Epithelial cell of esophagus (primary cell): ENCODE measurements at regions not wholly inside any gene's neighbourhood (a gene's known extent, or its start where the extent isn't known, plus 50 kb on each side); places are given as distances from the start of the nearest gene placed in this dataset.
"Not testable (repeated sequence)": the region's sequence is repeated elsewhere in the genome, so short reads cannot be mapped to it uniquely, and the experiment has no call there.

Experiments
- DNase-seq: peaks from one replicate; pipeline ENCODE4 v3.0.0; 2010; ENCODE audit warnings: low read depth
- H3K4me3 ChIP-seq: 2 replicates; pipeline ENCODE4 v1.5.1; 2011; ENCODE audit warnings: mild to moderate bottlenecking, low read length, control low read depth
- TF ChIP-seq, protein P1 (sequence below): IDR thresholded peaks from 2 replicates; pipeline ENCODE4 v1.5.1; 2011; ENCODE audit warnings: low read depth, mild to moderate bottlenecking, low read length, control low read depth, inconsistent platforms; ENCODE audit not compliant: insufficient read depth; ENCODE audit errors: missing control alignments

DNA sequence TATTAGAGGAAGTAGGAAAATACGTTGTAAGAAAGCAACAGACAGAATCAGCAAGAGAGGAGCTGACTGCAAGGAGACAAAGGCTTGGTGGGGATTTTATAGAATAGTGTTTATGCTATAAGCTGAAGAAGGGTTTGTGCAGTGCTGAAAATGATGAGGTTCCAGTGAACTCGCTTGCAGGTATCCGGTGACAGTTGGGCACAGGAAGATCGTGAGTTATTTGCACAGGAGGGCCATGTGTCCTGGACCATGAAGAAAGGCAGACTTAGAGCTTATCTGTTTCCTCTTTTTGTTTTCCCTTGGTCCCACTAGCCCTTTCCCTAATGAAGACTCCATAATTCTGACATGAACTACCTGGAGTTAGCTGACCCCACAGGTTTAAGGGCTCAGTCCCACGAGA lies 61.4 kb downstream of the NXNL2 start:
- TF ChIP-seq, protein P1, sequence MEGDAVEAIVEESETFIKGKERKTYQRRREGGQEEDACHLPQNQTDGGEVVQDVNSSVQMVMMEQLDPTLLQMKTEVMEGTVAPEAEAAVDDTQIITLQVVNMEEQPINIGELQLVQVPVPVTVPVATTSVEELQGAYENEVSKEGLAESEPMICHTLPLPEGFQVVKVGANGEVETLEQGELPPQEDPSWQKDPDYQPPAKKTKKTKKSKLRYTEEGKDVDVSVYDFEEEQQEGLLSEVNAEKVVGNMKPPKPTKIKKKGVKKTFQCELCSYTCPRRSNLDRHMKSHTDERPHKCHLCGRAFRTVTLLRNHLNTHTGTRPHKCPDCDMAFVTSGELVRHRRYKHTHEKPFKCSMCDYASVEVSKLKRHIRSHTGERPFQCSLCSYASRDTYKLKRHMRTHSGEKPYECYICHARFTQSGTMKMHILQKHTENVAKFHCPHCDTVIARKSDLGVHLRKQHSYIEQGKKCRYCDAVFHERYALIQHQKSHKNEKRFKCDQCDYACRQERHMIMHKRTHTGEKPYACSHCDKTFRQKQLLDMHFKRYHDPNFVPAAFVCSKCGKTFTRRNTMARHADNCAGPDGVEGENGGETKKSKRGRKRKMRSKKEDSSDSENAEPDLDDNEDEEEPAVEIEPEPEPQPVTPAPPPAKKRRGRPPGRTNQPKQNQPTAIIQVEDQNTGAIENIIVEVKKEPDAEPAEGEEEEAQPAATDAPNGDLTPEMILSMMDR: no peak
- H3K4me3 ChIP-seq: no peak overlapping the region
- no peak for DNase-seq

DNA sequence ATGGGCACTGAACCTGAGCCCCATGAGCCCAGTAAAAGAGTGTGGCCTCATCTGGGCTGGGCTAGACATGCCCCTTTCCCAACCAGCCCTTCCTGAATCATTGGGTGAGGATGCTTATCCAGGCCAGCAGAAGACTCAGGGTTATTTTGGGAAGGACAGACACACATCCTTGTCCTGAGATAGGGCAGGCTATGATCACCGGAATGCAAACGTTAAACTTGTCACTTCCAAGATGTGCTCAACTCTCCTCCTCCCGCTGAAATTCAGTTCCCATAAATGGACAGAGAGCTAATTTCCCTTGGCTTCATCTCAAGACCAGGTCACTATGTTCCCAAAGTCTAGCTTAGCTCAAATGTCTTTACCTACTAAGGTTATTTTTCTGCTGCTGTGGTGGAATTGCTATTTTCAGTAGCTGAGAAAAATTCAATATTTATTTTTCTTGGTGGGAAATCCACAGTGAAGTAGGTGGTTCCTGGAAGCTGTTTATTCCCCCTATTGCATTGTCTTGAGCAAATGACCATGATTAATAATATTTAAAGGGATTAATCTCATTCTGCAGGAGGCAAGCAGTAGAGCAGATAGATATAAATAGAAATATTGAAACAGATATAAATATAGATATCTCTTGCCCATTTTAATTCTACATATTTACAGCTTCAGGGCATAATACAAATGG lies 70.0 kb downstream of the NXNL2 start:
- H3K4me3 ChIP-seq: no peak overlapping the region
- TF ChIP-seq, protein P1: no peak

DNA sequence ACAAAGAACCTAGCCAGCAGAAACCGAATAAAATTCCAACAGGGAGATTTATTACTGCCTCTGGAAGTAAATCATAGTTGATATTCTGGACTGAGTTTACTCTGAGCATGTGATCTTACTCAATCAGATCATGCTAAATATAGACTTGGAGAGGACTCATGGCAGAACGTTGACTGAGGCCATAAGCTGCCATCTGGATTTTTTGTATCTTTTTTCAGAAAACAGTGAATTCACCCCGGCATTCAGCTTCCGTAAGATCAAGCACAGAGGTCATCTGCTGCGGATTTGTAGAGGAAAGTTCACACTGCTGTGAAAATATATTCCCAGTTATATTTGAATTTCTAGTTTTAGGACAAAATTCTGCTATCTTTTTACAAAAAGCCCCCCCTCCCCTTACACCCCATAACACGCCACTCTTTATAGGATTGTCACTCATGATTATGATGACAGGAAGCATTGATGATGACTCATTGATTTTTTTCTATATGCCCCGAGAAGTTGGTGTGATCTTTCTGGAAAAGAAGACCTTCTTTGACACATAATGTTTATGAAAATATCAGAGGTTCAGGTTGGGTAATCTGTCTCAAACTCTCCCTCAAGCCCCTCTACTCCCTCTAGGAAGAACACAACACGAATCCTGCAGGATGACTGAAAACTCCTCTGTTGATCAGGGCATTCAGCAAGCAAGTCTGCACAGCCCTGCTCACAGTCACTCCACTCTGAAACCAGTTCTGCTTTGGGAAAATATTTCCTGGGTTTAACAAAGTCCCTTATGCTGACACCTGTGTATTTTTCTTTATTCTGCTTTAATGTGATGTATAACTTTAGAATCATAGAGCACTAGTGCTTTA lies 70.8 kb downstream of the NXNL2 start:
- H3K4me3 ChIP-seq: no peak overlapping the region
- no peak for DNase-seq
- TF ChIP-seq, protein P1: no peak

More for the DNA sequence above, 70.0 kb downstream of the NXNL2 start:
- no peak for DNase-seq

DNA sequence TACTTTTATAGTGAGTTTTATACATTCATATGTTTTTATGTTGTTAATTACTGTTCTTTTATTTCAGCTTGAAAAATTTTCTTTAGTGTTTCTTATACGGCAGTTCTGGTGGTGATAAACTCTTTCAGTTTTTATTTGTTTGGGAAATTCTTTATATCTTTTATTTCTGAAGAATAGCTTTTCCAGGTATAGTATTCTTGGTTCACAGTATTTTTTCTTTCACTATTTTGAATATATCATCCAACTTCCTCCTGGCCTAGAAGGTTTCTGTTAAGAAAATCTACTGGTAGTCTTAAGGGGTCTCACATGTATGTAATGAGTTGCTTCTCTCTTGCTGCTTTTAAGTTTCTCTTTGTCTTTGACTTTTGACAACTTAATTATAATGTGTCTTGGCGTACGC lies 79.4 kb downstream of the NXNL2 start:
- no peak for DNase-seq
- no peak overlapping the region for H3K4me3 ChIP-seq
- TF ChIP-seq, protein P1: no peak

DNA sequence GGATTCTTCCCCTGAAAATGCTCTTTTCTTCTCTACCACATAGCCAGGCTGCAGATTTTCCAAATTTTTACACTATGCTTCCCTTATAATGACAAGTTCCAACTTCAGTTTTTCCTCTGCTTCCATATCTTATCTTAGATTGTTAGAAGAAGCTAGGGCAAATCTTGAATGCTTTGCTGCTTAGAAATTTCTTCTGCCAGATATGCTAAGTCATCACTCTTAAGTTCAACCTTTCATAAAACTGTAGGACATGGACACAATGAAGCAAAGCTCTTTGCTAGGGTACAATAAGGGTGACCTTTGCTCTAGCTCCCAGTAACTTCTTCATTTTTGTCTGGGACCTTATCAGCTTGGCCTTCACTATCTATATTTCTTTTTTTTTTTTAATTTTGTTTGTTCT lies 88.7 kb downstream of the NXNL2 start:
- no peak for DNase-seq
- H3K4me3 ChIP-seq: no peak overlapping the region
- TF ChIP-seq, protein P1: no peak

DNA sequence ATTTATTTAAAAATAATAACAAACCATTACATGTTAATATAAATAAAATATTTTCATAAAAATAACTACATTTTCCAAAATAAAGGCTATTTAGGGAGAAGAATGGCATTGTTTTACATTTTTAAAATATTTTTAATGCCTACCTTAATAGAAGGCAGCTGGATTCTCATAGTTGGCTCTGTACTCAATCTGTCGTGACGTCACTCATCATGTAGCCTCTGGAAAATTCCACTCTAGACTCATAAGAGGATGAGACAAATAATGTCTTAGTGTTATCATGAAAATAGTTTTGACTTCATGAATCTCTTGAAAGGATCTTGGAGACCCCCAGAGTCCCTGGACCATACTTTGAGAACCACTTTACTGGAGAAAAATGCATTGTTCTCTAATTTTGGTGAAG lies 93.1 kb downstream of the NXNL2 start:
- DNase-seq: no peak
- TF ChIP-seq, protein P1: no peak
- H3K4me3 ChIP-seq: no peak overlapping the region

DNA sequence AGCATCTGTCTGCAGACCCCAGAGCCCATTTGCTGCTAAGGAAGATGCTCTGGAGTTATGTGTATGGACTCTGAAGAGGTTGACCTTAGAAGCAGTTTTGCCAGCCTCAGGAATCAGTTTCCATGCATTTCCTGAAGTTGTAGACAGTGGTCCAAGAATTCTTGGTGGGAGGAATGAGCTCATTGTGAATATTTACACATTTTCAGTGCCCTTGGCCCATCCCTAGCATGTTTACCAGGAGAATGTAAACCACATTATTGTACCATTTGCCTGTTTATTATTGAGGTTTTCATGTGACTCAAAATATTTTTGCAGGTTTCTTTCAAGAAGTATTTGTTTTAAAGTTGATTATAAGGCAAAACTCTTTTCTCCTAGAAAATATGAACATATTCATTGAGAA lies 93.8 kb downstream of the NXNL2 start:
- no peak overlapping the region for H3K4me3 ChIP-seq
- TF ChIP-seq, protein P1: no peak
- DNase-seq: no peak

DNA sequence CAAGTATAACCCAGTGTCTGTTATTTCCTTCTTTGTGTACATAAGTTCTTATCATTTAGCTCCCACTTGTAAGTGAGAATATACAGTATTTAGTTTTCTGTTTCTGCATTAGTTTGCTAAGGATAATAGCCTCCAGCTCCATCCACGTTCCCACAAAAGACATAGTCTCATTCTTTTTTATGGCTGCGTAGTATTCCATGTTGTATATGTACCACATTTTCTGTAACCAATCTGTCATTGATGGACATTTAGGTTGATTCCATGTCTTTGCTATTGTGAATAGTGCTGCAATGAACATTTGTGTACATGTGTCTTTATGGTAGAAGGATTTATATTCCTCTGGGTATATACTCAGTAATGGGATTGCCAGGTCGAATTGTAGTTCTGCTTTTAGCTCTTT lies 95.6 kb downstream of the NXNL2 start:
- not testable (repeated sequence) for DNase-seq, H3K4me3 ChIP-seq
